ENCODE measurements at regions not wholly inside any gene's neighbourhood (a gene's known extent, or its start where the extent isn't known, plus 50 kb on each side); places are given as distances from the start of the nearest gene placed in this dataset.

DNA sequence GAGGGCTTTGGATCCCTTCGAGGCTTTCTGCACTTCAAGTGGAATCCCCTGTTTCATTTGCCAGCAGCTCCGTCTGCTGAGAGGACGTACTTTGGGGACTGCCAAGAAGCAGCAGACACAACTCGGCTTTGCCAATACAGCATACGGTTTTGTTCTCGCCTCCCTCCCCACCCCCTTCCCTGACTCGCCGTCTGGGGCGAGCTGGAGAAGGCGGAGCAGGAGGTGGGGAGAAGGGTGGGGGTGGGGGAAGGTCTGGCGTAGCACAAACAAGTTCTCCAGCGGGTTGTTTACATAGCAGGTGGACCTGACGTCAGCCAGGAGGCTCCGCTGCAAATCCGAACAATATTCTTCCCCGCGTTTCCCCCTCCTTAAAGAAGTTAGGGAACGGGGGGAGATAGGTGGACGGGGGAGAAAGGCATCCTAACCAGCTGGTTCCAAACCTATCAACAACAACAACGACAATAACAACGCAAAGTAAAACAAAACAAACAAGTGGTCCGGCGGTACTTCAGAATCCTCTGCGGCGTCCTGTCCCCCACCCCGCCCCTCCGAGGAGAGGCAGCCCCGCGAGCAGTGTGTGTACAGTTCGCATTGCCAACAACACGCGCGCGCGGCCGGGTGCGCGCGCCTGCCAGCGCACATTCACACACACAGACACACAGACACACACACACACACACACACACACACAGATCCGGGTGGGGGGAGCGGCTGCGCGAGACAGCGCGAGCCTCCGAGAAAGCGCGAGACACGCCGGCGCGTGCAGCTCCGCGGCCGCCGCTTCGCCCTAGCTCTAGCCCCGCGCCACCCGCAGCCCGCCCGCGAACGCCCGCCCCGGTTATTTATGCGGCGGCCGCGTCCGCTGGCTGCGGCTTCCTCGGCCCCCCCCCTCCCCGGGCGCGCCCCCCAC, 167.0 kb upstream of the PPP1R3A start:
- Histone ChIP-seq H3K4me1 (peaks cover 0 to 49% (median 26%) of the 10 kb centered on the region in 9 donors), H3K9me3 (no peaks in the 10 kb centered on the region), H3K27me3 (peaks cover 9 to 99% (median 93%) of the 10 kb centered on the region in 7 donors), H3K4me3 (peak overlapping the region; percentile 49 to 65 (median 59)), H3K36me3 (no peaks in the 10 kb centered on the region), H3K27ac (peak overlapping the region; percentile 58 to 89 (median 82))
- intact Hi-C loops (cut with DNase I) = loop anchor here in 4 of 10 donors (5.0 to 10.0 kb wide), 5 partner anchors 319 to 449 kb away; partner anchors contain the start of gene FOXP2 (in 1 of the 4)
- ATAC-seq (peak; percentile 84 to 94 (median 88)), DNase-seq (peak; percentile 67 to 69)
- 0 to 1% methylated on average over 70 to 75 of the region's 77 CpGs for WGBS, 2 donors
- TF ChIP-seq CTCF (IDR thresholded peaks at IDR 0.05) = no peak

DNA sequence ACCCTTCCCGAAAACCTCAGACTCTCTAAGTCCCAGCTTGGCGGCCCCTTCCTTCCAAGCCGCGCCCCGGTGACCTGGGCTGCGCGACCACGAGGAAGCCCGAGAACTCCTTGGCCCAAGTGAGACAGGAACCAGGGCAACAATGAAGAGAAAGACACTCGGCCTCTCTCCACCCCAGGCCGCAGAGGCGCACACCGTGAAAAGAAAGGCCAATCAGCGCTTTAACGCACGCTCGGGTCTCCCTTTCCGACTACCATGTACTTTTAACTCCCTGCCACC, 166.4 kb upstream of the PPP1R3A start:
- no peak for DNase-seq
- H3K27me3 ChIP-seq = peaks cover 9 to 99% (median 96%) of the 10 kb centered on the region in 7 donors
- 1 to 2% methylated on average over 18 of the region's 18 CpGs for WGBS, 2 donors

GRCh38 chr7:114084472-114085312, 165.9 kb upstream of the PPP1R3A start:
- H3K4me3 ChIP-seq = peak overlapping the region; percentile 49 to 65 (median 59)
- peaks cover 0 to 49% (median 26%) of the 10 kb centered on the region in 9 donors for H3K4me1 ChIP-seq
- no peaks in the 10 kb centered on the region for H3K36me3 ChIP-seq
- 0 to 1% methylated on average over 58 to 64 of the region's 64 CpGs for WGBS, 2 donors
- TF ChIP-seq CTCF (IDR thresholded peaks at IDR 0.05) = no peak
- H3K9me3 ChIP-seq = no peaks in the 10 kb centered on the region
- peaks cover 9 to 100% (median 93%) of the 10 kb centered on the region in 7 donors for H3K27me3 ChIP-seq
- DNase-seq = peak; percentile 14 to 30
- ATAC-seq = peak; percentile 6 to 49 (median 27)
- peak overlapping the region; percentile 58 to 89 (median 82) for H3K27ac ChIP-seq
- intact Hi-C loops (cut with DNase I) = loop anchor here in 5 of 10 donors (5.0 to 10.0 kb wide), 7 partner anchors 320 to 1828 kb away; partner anchors contain the start of gene FOXP2 (in 1 of the 5)

More for the DNA sequence above, 166.4 kb upstream of the PPP1R3A start:
- ATAC-seq = peak in 7 of 8 donors; percentile 16 to 46 (median 36)
- intact Hi-C loops (cut with DNase I) = loop anchor here in 4 of 10 donors (5.0 to 10.0 kb wide), 5 partner anchors 320 to 450 kb away; partner anchors contain the start of gene FOXP2 (in 1 of the 4)
- Histone ChIP-seq H3K9me3 (no peaks in the 10 kb centered on the region), H3K4me1 (peaks cover 0 to 49% (median 26%) of the 10 kb centered on the region in 9 donors), H3K36me3 (no peaks in the 10 kb centered on the region), H3K4me3 (peak overlapping the region; percentile 49 to 65 (median 59)), H3K27ac (peak overlapping the region; percentile 58 to 89 (median 82))
- no peak for TF ChIP-seq CTCF (IDR thresholded peaks at IDR 0.05)

All from heart right ventricle (tissue), 16 donors.